CD4-positive, alpha-beta T cell treated with Interferon alpha-2 for 1 hour (primary cell): ENCODE measurements at regions not wholly inside any gene's neighbourhood (a gene's known extent, or its start where the extent isn't known, plus 50 kb on each side); places are given as distances from the start of the nearest gene placed in this dataset.

Source experiments
- DNase-seq, 2 donors: peaks; one replicate each; pipeline ENCODE4 v3.0.0-alpha.2; 2020 to 2022

- no peak for DNase-seq
Observed at GRCh38 chr10:4217187-4217586, 432.2 kb upstream of the KLF6 start.

- no peak for DNase-seq
Observed at GRCh38 chr10:4216726-4217125, 431.7 kb upstream of the KLF6 start.

- DNase-seq, result no peak
Observed at GRCh38 chr10:4215963-4216575, 431.1 kb upstream of the KLF6 start.

GRCh38 chr10:4215485-4215884 is 430.5 kb upstream of the KLF6 start:
- DNase-seq, result no peak

GRCh38 chr10:4214908-4215307 is 429.9 kb upstream of the KLF6 start:
- DNase-seq, result no peak

- DNase-seq, result no peak
Observed at GRCh38 chr10:4213441-4213840, 428.4 kb upstream of the KLF6 start.

- DNase-seq, result no peak
Observed at GRCh38 chr10:4212111-4212630, 427.2 kb upstream of the KLF6 start.

- DNase-seq, result no peak
Observed at GRCh38 chr10:4208499-4208898, 423.5 kb upstream of the KLF6 start.

- DNase-seq, result no peak
Observed at GRCh38 chr10:4205113-4205512, 420.1 kb upstream of the KLF6 start.

- no peak for DNase-seq
Observed at GRCh38 chr10:4202938-4203337, 417.9 kb upstream of the KLF6 start.

- DNase-seq, result no peak
Observed at GRCh38 chr10:4201866-4202825, 417.1 kb upstream of the KLF6 start.

- DNase-seq, result no peak
Observed at GRCh38 chr10:4199196-4199595, 414.2 kb upstream of the KLF6 start.

GRCh38 chr10:4198216-4198615 is 413.2 kb upstream of the KLF6 start:
- no peak for DNase-seq

GRCh38 chr10:4197676-4198075 is 412.7 kb upstream of the KLF6 start:
- no peak for DNase-seq

GRCh38 chr10:4196771-4197390 is 411.9 kb upstream of the KLF6 start:
- DNase-seq, result no peak

- no peak for DNase-seq
Observed at GRCh38 chr10:4196183-4196582, 411.2 kb upstream of the KLF6 start.

- no peak for DNase-seq
Observed at GRCh38 chr10:4195213-4195612, 410.2 kb upstream of the KLF6 start.

GRCh38 chr10:4194231-4194630 is 409.2 kb upstream of the KLF6 start:
- DNase-seq, result no peak

GRCh38 chr10:4191894-4192293 is 406.9 kb upstream of the KLF6 start:
- DNase-seq, result no peak

- DNase-seq, result no peak
Observed at GRCh38 chr10:4191354-4191753, 406.3 kb upstream of the KLF6 start.

- DNase-seq, result no peak
Observed at GRCh38 chr10:4190876-4191275, 405.9 kb upstream of the KLF6 start.

- DNase-seq, result no peak
Observed at GRCh38 chr10:4189281-4189680, 404.3 kb upstream of the KLF6 start.

GRCh38 chr10:4188406-4188805 is 403.4 kb upstream of the KLF6 start:
- DNase-seq, result no peak
